Choroid plexus epithelial cell (primary cell): ENCODE measurements at regions not wholly inside any gene's neighbourhood (a gene's known extent, or its start where the extent isn't known, plus 50 kb on each side); places are given as distances from the start of the nearest gene placed in this dataset.

ENCODE experiments used
- DNase-seq: peaks from one replicate; pipeline ENCODE4 v3.0.0-alpha.2; 2010; ENCODE audit warnings: low read depth
- H3K4me3 ChIP-seq: 2 replicates; pipeline ENCODE4 v1.5.1; 2011; ENCODE audit warnings: low read depth, mild to moderate bottlenecking, control low read depth, low read length, moderate library complexity
- TF ChIP-seq, protein P1 (sequence below): conservative IDR thresholded peaks from 2 replicates; pipeline ENCODE4 v1.5.1; 2011; ENCODE audit warnings: low read depth, mild to moderate bottlenecking, control low read depth, inconsistent platforms, low read length, moderate library complexity

DNA sequence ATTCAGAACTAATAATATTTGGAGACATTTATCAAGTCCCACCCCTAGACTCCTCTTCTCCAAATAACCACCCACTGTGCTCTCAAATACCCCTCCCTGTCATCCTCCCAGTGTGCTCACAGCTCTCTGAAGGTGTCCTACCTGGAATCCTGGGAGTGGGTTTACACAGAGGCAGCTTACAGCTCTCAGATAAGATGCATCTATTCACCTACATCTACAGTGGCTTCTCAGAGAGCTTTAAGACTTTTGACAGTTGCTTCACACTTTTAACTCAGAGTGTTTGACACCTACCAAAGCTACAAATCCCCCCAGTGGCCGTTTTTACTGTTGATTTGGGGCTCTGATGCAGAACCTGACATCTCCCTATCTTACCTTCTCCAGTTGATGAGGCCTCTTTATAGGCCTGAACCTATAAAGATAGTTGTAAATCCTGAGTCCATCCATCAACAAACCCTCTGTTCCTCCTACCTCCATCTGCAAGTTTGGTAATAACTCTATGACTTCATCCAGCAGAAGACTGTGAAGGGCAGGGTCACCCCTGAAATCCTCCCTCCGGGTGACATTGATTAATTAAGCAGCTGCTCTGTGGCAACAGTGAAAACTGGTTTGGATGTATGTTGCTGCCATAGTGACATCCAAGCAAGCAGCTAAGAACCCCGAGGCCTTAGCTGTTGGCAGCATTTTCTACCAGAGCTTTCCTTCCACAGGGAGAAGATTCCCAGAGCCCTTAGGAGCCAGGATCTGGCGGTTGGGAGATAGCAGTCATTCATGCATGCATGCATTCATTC lies 226.1 kb upstream of the RREB1 start:
- no peak overlapping the region for H3K4me3 ChIP-seq
- DNase-seq = no peak
- TF ChIP-seq, protein P1, sequence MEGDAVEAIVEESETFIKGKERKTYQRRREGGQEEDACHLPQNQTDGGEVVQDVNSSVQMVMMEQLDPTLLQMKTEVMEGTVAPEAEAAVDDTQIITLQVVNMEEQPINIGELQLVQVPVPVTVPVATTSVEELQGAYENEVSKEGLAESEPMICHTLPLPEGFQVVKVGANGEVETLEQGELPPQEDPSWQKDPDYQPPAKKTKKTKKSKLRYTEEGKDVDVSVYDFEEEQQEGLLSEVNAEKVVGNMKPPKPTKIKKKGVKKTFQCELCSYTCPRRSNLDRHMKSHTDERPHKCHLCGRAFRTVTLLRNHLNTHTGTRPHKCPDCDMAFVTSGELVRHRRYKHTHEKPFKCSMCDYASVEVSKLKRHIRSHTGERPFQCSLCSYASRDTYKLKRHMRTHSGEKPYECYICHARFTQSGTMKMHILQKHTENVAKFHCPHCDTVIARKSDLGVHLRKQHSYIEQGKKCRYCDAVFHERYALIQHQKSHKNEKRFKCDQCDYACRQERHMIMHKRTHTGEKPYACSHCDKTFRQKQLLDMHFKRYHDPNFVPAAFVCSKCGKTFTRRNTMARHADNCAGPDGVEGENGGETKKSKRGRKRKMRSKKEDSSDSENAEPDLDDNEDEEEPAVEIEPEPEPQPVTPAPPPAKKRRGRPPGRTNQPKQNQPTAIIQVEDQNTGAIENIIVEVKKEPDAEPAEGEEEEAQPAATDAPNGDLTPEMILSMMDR = no peak

DNA sequence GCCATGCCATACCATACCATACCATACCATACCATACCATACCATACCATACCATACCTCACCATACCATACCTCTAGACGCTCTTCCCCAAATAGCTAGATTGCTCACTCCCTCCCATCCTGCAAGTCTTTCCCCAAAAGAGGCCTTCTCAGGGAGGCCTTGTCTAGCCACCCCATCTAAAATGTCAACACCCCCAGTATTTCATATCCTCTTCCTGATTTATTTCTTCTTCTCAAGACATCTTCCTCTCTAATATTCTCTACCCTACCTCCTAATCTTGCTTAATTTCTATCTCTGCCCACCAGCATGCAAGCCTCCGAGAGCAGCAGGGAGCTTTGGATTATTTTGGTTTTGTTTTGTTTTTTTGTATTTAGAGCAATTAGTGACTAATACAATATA lies 225.2 kb upstream of the RREB1 start:
- TF ChIP-seq, protein P1 = no peak
- no peak overlapping the region for H3K4me3 ChIP-seq
- DNase-seq = no peak

DNA sequence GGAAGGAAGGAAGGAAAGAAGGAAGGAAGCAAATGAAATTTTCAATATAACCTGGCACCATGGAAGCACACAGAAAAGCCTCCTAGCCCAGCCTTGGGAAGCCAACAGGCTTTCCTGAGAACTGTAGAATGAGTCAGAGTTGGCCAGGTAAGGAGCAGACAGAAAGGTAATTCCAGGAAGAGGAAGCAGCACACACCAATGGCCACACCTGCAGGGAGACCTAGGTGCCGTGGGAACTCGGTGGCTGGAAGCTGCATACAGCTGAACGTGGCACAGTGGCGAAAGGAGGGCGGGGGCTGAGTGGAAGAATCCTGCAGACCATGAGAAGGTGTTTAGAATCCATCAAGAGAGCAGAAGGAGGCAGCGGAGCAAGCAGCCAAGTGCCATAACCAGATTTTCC lies 224.8 kb upstream of the RREB1 start:
- H3K4me3 ChIP-seq = no peak overlapping the region
- TF ChIP-seq, protein P1 = no peak
- DNase-seq = no peak

DNA sequence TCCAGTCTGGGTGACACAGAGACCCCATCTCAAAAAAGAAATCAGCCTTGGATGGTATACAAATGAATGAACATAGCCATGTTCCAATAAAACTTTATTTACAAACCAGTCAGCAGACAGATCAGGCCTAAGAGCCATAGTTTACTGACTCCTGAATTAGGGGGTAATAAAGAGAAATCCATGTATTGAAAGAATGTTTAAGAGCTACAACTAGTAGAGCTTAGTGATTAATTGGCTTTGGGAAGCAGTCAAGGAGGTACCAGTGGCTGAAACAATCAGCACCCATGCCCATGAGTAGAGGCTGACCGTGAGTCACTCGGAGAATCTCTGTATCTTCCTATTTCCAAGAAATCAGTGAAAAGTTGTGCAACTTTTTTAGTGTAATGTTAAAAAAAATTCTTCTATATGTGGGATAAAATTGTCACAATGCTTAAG lies 223.6 kb upstream of the RREB1 start:
- DNase-seq = peak; percentile 44
- H3K4me3 ChIP-seq = no peak overlapping the region
- TF ChIP-seq, protein P1 = no peak

DNA sequence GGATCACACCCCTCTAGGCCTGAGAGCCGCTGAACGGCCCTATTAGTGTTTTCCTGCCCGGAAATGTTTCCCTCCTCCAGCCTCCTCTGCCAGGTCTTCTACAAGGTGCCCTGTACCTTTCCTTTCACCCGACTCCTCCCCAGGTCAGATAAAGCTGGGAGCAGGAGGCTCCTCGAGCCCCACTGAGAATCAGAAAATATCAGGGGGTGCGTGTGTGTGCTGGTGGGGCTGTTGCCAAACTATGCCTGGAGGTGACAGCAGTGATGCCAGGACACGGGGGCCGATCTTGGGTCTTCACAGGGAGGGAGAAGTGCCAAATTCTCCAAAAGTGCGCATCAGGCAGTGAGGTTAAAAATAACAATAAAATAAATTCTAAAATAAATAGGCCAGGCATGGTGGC lies 222.8 kb upstream of the RREB1 start:
- DNase-seq = no peak
- no peak overlapping the region for H3K4me3 ChIP-seq
- TF ChIP-seq, protein P1 = no peak

DNA sequence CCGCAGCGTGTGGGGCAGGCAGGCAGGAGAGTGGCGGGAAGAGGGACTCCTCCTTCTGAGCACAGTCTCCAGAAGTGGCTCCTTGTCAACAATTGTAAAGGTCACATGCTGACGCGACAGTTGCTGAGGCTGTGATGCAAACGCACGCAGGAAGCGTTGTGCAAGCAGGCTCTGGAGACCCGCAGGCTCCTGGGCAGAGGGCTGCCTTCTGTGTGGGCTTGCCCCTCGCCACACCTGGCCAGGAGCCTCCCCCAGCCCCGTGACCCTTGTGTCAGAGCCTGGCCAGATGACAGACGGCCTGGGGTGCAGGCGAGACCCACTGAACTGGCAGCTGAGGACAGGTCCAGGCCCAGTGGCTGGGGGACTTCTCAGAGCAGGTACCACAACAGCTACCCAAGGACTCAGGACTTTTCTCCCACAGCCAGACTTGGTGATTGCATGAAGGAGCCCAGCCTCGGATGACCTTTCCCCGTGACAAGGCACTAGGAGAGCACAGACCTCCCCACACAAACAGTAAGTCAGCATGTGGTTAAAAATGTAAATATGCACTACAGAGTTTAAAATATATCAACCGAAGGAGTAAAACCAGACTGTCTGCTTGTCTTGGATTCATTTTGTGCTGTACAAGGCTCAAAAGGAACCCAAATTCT lies 222.1 kb upstream of the RREB1 start:
- DNase-seq = peak; percentile 16
- TF ChIP-seq, protein P1 = no peak

More for the DNA sequence above, 222.1 kb upstream of the RREB1 start:
- H3K4me3 ChIP-seq = no peak overlapping the region
